ENCODE measurements at regions not wholly inside any gene's neighbourhood (a gene's known extent, or its start where the extent isn't known, plus 50 kb on each side); places are given as distances from the start of the nearest gene placed in this dataset.

DNA sequence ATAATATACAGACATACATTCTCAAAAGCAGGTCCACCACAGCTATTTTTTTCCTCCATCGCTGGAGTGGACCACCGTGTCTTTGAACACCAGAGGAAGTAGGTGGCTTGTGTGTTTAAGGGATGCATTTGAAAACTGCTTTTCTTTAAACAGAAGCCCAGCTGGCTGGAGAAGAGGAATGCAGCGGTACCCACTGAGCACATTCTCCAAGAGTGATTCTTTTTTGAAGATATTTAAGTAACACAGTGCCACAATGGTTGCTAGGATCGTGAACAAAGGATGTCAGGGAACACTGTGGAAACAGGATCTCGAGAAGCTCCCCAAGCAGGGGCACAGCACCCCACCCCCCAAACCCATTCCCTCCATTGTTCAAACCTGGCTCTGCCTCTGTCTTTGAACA lies 286.6 kb upstream of the PWP1 start (continued):
- TF ChIP-seq, protein P1, sequence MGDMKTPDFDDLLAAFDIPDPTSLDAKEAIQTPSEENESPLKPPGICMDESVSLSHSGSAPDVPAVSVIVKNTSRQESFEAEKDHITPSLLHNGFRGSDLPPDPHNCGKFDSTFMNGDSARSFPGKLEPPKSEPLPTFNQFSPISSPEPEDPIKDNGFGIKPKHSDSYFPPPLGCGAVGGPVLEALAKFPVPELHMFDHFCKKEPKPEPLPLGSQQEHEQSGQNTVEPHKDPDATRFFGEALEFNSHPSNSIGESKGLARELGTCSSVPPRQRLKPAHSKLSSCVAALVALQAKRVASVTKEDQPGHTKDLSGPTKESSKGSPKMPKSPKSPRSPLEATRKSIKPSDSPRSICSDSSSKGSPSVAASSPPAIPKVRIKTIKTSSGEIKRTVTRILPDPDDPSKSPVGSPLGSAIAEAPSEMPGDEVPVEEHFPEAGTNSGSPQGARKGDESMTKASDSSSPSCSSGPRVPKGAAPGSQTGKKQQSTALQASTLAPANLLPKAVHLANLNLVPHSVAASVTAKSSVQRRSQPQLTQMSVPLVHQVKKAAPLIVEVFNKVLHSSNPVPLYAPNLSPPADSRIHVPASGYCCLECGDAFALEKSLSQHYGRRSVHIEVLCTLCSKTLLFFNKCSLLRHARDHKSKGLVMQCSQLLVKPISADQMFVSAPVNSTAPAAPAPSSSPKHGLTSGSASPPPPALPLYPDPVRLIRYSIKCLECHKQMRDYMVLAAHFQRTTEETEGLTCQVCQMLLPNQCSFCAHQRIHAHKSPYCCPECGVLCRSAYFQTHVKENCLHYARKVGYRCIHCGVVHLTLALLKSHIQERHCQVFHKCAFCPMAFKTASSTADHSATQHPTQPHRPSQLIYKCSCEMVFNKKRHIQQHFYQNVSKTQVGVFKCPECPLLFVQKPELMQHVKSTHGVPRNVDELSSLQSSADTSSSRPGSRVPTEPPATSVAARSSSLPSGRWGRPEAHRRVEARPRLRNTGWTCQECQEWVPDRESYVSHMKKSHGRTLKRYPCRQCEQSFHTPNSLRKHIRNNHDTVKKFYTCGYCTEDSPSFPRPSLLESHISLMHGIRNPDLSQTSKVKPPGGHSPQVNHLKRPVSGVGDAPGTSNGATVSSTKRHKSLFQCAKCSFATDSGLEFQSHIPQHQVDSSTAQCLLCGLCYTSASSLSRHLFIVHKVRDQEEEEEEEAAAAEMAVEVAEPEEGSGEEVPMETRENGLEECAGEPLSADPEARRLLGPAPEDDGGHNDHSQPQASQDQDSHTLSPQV (IDR thresholded peaks at IDR 0.05), result no peak
- TF ChIP-seq, protein P2, sequence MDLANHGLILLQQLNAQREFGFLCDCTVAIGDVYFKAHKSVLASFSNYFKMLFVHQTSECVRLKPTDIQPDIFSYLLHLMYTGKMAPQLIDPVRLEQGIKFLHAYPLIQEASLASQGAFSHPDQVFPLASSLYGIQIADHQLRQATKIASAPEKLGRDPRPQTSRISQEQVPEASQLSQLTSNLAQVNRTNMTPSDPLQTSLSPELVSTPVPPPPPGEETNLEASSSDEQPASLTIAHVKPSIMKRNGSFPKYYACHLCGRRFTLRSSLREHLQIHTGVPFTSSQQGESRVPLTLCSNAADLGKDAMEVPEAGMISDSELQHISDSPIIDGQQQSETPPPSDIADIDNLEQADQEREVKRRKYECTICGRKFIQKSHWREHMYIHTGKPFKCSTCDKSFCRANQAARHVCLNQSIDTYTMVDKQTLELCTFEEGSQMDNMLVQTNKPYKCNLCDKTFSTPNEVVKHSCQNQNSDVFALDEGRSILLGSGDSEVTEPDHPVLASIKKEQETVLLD (IDR thresholded peaks at IDR 0.05), result no peak
- TF ChIP-seq ZNF408 (CRISPR knock-in tag; IDR thresholded peaks at IDR 0.05; ENCODE audit: low read depth) (no peak), POLR3G (IDR thresholded peaks at IDR 0.05; ENCODE audit: extremely low read depth, insufficient read length, insufficient replicate concordance) (no peak)
